Fibroblast of the conjunctiva (primary cell): ENCODE measurements at regions not wholly inside any gene's neighbourhood (a gene's known extent, or its start where the extent isn't known, plus 50 kb on each side); places are given as distances from the start of the nearest gene placed in this dataset.
A peak's percentile ranks its signal among the peaks of the same experiment; 100 is the strongest.
"Not testable (repeated sequence)": the region's sequence is repeated elsewhere in the genome, so short reads cannot be mapped to it uniquely, and the experiment has no call there.

ENCODE experiments used
- DNase-seq: peaks from one replicate; pipeline ENCODE4 v3.0.0-alpha.2; 2010; ENCODE audit warnings: low read depth

DNA sequence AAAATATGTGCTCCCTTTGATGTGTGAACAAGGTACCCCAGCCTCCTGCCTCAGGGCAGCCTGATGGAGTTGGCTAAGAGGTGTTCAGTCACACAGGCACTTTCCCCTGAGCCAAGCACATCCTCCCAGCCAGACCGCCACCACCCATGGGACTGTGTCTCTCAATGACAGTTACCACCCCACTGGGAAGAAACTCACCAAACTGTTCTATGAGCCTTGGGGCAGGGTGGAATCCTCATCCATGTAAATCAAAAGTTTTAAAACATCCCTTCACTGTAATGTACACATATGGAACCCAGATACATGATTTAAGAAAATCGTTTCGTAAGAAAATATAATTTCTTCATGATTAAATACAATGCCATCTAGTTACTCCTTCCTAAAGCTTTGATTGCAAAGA is 138.4 kb upstream of the LSM14A start:
- no peak for DNase-seq

DNA sequence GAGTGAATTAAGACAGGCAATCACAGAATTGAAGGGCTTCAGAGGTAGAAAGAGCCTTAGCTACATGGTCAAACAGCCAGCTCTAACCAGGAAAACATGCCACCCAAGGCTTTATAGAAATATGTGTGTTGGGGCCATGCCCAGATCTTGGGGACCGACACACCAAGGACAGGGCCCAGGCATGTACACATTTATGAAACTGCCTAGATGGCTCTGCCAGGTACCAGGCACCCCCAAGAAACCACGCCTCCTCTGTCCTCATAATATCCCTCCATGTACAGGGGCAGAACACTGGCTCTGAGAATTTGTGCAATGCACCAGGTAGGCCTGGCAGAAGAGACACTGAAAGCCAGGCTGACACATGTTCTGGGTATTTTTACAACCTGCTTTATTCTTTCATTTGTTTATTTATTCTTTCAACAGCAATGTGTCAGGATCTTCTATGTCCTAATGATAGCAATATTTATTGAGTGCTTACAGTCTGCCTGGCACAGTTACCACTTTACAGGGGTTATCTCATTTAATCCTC is 137.9 kb upstream of the LSM14A start:
- no peak for DNase-seq

DNA sequence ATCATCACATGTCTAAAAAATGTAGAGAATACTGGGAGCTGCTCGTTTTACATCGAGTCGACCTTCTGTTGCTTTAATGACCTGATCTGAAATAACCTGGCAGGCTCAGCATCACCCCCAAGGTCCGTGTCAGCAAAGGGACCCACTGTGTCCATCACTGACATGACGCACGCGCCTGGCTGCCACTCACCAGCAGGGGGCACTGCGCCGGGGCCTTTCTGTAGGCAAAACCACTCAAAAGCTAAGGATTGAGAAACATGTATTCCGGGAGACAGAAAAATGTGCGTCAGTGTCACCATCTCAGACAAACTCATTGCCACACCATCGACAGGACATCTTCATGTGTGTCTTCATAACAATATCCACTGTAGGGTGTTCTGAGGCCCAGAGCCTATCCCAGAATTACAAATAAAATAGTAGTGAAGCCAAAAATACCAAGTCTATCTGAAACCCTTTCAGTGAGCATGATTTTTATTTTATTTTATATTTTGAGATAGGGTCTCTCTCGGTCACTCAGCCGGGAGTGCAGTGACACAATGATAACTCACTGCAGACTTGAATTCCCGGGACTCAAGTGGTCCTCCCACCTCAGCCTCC is 130.3 kb upstream of the LSM14A start:
- DNase-seq, result peak; percentile 1

DNA sequence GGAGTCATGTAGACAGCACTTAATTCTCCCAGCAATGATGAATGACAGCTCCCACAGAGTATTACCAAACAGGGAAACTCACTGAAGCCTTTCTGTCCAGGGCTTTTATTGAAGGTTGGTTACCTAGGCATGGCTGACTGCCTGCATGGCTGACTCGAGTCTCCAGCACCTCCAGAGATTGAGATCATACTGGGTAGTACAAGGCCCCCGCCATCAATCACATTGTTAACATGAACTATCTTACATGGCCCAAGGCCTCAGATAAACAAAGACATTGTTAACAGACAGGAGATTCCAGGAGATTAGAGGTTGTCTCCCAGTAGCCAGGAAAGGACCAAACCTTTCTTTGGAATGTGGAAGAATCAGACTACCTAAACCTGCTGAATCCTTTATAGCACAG is 128.3 kb upstream of the LSM14A start:
- DNase-seq, result no peak

DNA sequence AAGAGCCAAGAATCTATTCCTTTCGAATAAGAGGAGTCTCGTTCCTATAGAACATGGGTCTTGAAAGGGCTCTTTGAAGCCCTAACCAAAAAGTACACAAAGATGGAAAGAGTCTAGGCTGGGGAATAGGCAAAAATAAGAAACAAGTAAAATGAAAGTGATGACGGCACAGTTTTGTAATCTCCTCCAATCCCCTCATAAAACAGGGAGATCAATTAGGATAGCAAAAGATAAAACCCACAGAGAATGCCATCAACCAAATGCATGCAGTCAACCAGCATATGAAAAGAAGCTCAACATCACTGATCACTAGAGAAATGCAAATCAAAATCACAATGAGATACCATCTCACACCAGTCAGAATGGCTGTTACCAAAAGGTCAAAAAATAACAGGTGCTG is 122.4 kb upstream of the LSM14A start:
- no peak for DNase-seq

DNA sequence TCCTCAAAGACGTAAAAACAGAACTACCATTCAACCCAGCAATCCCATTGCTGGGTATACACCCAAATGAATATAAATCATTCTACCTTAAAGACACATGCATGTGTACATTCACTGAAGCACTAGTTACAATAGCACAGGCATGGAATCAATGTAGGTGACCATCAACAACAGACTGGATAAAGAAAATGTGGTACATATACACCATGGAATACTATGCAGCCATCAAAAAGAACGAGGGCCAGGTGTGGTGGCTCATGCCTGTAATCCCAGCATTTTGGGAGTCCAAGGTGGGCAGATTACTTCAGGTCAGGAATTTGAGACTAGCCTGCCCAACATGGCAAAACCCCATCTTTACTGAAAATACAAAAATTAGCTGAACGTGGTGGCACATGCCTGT is 121.9 kb upstream of the LSM14A start:
- DNase-seq, result not testable (repeated sequence)

DNA sequence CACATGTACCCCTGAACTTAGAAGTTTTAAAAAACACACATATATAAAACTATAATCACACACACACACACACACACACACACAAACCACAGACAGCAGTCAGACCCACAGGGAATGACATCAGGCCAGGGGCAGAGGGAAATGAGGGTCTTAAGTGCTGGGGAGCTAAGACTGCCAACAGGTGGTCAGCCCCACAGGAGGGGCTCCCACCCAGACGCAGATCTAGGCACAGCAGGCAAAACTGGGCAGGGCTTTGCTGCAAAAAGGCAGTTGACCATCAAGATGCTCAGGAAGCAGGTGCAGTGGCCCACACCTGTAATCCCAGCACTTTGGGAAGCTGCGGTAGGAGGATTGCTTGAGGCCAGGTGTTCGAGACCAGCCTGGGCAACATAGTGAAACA is 121.0 kb upstream of the LSM14A start:
- no peak for DNase-seq

DNA sequence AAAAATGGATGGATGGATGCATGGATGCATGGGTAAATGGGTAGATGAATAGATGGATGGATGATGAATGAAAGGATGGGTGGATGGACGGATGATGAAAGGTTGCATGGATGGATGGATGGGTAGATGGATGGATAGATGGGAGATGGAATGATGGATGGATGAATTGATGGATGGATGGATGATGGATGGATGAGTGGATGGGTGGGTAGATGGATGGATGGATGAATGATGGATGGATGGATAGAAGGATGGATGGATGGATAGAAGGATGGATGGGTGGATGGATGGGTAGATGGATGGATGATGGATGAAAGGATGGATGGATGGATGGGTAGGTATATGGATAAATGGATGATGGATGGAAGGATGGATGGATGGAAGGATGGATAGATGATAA is 115.1 kb upstream of the LSM14A start:
- DNase-seq, result no peak

DNA sequence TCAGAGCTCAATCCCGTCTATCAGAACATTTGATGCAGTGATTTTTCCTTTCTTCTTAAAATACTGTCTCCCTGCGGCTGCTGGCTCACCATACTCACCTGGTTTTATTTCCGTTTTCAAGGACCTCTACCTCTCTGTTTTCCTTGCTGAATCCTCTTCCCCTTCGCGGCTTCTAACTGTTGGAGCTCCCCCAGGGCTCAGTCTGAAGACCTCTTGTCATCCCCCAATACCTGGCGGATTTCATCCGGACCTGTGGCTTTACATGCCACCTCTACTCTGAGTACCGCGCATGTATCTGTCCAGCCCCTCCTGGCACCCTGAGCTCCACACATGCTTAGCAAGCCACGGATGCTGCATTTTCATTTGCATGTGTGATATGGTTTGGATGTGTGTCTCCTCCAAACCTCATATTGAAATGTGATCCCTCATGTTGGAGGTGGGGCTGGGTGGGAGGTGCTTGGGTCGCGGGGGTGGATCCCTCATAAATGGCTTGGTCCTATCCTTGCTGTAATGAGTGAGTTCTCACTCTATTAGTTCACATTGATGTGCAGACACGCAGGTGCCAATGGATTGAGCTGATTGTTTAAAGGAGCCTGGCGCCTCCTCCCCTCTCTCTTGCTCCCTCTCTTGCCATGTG is 106.2 kb upstream of the LSM14A start:
- DNase-seq, result no peak

DNA sequence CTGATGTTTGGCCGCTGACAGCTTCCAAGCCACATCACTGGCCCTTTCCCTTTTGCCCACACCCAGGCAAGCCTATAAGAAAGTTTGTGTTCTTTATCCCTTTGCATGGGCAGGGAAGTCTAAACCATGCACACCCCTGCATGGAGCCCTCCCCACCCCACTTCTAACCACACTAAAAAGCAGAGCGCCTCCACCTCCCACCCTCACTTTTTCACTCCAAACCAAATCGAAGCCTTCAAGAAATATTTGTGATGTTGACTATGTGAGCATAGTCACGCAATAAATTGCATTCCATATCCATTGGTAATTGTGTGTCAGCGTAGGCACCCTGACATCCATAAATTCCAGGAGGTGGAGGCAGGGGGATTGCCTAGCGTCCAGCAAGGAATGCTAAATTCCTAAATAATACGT is 104.4 kb upstream of the LSM14A start:
- no peak for DNase-seq

DNA sequence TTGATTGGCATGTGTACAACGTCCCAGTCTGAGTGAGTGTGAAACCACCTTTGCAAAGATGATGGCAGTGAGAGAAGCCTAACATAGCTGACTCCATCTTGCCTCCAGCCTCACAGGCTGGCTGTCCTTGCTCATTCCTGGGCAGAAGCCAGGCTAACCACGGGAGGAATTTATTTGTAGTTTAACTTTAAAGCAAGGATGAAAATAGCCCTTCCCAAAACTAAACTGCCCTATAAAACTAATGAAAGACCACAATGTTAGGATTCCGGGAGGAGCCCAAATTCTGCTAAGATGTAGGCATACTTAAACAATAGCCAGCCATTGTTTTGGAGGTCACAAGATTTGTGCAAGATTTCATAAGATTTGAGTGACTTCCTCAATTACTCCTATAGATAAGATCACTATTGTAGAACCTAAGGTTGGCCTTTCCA is 96.6 kb upstream of the LSM14A start:
- DNase-seq, result no peak

DNA sequence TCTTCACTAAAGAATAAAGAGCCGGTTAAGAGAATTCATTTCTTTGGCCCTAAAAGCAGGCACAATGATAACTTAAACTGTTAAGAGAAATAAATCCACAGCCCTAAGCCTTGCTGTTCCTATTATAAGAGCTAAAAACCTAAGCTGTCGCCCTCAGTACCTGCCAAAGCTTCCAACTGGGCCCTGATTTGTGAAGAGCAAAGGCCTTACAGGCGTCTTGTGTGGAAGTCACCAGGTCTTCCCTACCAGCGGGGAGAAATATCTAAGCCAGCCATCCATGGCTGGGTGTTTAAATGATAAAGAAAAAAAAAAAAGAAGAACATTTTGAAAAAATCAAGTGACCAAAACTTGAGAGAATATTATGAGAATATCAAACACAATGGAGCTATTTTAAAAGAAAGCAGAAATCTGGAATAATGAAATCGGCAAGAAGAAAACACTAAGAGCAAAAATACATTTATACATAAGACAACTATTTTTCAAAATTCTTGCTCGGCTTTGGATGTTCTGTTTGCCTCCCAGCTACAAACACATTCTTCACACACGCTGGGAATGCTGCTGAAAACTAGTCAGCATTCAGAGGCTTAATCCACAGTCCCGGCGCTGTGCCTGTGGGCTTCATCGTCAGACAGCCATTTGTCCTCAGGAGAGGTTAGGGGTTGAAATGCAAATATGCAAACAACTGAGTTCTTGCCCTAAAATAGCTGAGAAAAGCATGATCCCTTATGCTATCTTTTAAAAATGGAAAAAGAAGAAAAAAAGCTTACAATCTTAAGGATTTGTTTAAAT is 89.8 kb upstream of the LSM14A start:
- DNase-seq, result peak; percentile 13

DNA sequence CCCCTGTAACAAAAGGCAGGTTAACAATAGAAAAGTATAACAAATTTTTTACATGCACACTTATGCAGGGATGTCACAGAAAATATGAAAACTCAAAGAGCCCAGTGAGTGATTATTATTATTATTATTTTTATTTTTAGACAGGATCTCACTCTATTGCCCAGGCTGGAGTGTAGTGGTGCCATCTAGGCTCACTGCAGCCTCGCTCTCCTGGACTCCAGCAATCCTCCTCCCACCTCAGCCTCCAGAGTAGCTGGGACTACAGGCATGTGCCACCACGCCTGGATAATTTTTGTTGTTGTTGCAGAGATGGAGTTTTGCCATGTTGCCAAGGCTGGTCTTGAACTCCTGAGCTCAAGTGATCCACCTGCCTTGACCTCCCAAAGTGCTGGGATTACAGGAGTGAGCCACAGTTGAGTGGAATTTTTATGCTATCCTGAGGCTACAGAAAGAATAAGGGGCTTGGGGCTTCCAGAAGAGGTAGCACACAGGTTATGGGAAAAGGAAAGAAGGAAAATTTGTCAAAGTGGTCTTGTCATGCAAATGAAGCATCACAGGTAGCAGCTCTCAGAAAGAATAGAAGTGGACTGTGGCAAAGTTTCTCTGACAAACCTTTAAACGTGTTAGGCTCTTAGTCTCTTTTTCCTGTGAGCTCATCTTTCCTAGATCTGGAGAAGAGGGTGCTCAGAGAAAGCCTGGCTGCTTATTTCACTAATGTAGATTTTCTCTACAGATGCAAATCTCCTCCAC is 87.7 kb upstream of the LSM14A start:
- DNase-seq, result no peak

DNA sequence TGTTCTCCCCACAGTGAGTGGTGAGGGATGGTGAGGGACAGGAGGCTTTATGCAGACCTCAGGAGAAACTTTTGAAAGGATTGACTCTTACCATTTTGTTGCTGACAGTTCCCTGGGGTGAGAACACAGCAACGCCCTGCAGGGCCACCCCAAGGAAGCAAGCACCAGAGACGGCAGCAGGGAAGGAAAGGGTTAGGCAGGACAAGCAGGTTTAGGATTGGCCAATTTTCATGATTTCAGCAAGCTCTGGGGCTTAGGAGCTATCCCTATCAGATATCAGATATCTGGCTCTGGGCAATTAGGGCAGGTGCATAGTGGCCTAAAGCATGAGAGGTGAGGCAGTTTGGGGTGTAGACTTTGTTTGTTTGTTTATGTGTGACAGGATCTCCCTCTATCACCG is 87.0 kb upstream of the LSM14A start:
- DNase-seq, result no peak

DNA sequence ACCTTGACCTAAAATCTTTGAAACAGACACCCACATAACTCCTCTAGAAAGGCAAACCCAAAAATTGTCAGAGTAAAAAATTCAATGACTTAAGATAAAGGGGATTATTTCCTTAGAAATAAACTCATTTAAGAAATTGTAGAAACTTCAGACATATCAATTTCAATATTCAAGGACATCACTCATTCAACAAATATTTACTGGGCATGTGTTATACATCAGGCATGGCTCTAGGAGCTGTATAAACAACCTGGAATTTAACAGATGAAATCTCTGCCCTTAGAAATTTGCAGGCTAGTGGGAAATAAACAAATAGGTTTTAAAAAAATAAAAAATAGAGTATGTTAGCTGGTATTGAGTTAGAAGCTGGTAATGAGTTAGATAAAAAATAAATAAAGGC is 84.0 kb upstream of the LSM14A start:
- no peak for DNase-seq

DNA sequence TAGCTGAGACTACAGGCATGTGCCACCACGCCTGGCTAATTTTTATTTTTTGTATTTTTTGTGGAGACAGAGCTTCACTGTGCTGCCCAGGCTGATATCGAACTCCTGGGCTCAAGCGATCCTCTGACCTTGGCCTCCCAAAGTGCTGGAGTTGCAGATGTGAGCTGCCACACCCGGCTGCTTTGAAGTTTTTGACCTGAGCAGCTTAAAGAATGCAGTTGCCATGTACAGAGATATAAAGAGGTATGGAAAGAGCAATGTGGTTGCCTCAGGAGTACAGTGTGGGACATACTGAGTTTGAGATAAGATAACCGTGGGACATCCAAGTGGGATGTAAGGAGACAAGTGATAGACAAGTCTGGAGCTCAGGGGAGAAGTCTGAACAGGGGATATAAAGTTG is 82.7 kb upstream of the LSM14A start:
- DNase-seq, result no peak

DNA sequence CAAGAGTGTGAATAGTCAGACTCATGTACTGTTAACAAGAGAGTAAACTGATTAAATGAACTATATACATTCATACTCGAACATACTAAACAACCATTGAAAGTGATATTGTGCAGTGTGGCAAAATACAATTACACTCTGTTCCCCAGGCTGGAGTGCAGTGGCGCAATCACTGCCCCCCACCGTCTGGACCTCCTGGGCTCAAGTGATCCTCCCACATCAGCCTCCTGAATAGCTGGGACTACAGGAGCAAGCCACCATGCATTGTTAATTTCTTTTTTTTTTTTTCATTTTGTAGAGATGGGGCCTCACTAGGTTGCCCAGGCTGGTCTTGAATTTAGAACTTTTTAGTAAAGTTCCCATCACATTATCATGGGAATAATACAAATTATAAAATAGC is 77.3 kb upstream of the LSM14A start:
- no peak for DNase-seq

DNA sequence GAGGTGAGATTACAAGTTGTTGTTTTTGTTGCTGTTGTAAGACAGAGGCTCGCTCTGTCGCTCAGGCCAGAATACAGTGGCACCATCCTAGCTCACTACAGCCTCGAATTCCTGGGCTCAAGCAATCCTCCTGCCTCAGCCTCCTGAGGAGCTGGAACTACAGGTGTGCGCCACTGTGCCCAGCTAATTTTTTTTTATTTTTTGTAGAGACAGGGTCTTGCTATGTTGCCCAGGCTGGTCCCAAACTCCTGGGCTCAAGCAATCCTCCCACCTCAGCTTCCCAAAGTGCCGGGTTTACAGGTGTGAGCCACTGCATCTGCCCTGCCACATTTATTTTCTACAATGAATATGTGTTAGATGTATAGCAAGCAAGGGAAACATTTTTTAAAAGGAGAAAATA is 76.9 kb upstream of the LSM14A start:
- not testable (repeated sequence) for DNase-seq

DNA sequence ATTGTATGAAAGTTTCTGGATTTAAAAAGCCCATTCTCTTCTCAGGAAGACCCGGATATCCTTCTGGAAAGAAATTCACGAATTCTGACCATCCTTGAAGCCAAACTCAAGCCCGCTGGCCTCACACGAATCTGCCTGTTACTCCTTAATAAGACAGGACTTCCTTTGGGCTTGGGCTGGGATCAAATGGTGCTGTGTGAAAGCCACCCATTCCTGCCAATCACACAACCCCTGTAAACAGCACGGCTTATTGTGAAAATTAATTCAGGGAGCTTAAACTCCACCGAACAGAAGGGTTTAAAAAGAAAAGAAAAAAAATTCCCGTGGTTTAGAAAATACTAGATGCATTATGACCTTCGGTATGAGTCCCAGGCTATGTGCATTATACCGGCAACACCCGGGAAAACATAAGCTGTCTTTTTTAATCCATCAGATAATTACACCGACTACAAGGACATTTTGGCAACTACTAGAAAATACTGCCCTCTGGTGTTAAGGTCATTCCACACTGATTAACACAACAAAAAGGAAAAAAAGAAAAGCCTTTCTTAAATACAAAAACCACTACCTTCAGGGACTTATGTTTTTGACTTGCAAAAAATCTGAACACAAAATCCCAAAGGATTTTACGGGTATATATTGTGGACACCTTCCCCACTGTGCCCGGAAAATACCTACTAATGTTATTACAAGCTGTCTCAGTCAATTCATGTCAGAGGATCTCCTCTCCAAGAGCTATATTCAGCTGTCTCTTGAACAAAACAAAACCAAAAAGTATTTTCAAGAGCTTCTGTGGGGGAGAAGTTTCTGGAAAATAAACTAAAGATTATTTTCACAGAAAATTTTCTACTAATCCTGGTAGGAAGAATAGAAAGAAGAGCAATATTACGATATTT is 76.0 kb upstream of the LSM14A start:
- DNase-seq, result peak; percentile 29

DNA sequence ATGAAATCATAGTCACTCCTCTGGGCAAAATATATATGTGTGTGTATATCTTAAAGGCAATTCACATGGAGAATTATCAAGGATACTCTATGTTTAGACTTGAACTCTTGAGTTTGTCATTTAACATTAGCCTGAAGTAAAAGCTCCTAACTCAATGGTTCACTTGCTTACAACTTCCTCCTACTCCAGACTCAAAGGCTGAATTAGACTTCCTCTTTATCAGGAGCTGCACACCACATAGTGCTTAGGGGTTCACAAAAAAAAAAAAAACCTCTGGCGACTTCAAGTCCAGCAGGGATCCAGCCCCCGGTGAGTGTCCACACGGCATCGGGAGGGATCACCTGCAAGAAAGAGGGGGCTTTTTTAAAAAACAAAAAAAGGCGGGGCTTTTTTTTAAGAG is 68.2 kb upstream of the LSM14A start:
- DNase-seq, result no peak

DNA sequence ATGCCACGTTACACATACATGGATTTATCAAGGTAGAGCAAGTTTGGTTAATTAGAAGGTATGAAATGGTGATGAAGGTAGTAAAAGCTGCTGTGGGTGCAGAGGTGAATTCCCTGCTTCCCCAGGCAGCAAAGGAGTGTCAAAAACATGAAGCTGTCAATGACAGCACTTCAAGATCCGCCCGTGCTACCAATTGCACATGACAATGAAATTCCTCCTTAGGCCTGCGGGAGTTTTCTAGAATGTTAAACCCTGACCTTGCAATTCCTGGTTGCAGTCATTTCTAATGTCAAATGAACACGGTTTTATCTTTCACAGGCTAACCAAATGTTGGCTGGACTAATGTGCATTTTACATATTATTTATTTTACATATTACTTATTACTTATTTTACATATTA is 67.7 kb upstream of the LSM14A start:
- DNase-seq, result no peak

DNA sequence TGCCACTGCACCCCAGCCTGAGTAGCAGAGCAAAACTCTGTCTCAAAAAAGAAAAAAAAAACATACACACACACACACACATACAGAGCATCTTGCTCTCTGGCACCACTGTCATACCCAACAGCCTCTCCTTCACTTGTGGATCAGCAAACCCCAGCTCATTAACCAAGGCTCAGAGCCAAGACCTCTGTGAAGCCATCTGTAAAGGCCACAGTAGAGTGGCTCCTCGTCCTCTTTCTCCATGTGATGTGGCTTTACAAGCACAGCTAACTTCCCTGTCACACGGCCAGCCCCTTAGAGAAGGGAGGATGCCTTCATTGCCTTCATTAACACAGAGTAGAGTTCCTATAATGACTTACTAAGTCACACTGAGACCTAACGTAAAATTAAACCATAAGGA is 62.7 kb upstream of the LSM14A start:
- DNase-seq, result no peak
